CD4-positive, CD25-positive, alpha-beta regulatory T cell (primary cell): ENCODE measurements at regions not wholly inside any gene's neighbourhood (a gene's known extent, or its start where the extent isn't known, plus 50 kb on each side); places are given as distances from the start of the nearest gene placed in this dataset.
"Not testable (repeated sequence)": the region's sequence is repeated elsewhere in the genome, so short reads cannot be mapped to it uniquely, and the experiment has no call there.

Source experiments
- ATAC-seq, 2 donors: fragments of 150-1000 bp; cut with Tn5 transposase; one replicate each; pipeline ENCODE4 v1.10.0; 2021; ENCODE audit warnings: low read depth in 2 of 2, moderate number of reproducible peaks in 2 of 2, moderate library complexity in 1 of 2
- DNase-seq, 3 donors: peaks; one replicate each; pipeline versions ENCODE4 v3.0.0 to v3.0.0-alpha.2; 2012 to 2022; ENCODE audit warnings: mixed read lengths in 1 of 3
- H3K27ac ChIP-seq: one replicate; pipeline ENCODE4 v1.7.0; 2013; ENCODE audit warnings: mild to moderate bottlenecking, low read length; ENCODE audit not compliant: insufficient read depth, poor library complexity, severe bottlenecking
- H3K27me3 ChIP-seq: one replicate; pipeline ENCODE4 v1.7.0; 2013; ENCODE audit warnings: low read length; ENCODE audit not compliant: control insufficient read depth, insufficient read depth
- H3K36me3 ChIP-seq: one replicate; pipeline ENCODE4 v1.7.0; 2013; ENCODE audit warnings: mild to moderate bottlenecking, low read length, moderate library complexity; ENCODE audit not compliant: control insufficient read depth, insufficient read depth
- H3K4me1 ChIP-seq: 2 replicates; pipeline ENCODE4 v1.7.0; 2013; ENCODE audit warnings: mild to moderate bottlenecking, low read length; ENCODE audit not compliant: insufficient read depth, control insufficient read depth, poor library complexity, severe bottlenecking
- H3K4me3 ChIP-seq: one replicate; pipeline ENCODE4 v1.7.0; 2013; ENCODE audit warnings: low read depth, mild to moderate bottlenecking, low read length, moderate library complexity
- H3K9me3 ChIP-seq, 2 experiments: 1 replicate in 1 of 2; 2 replicates in 1 of 2; pipeline ENCODE4 v1.7.0; 2013; ENCODE audit warnings: low read length in 2 of 2, mild to moderate bottlenecking in 1 of 2, moderate library complexity in 1 of 2; ENCODE audit not compliant: control insufficient read depth in 2 of 2
- H3K27ac Mint-ChIP-seq, 3 donors: one replicate each; pipeline ENCODE4 v1.8.0; 2020 to 2022; ENCODE audit warnings: mild to moderate bottlenecking in 3 of 3, mixed read lengths in 3 of 3, moderate library complexity in 2 of 3
- H3K27me3 Mint-ChIP-seq: one replicate; pipeline ENCODE4 v1.8.0; 2022; ENCODE audit warnings: mild to moderate bottlenecking, mixed read lengths
- H3K36me3 Mint-ChIP-seq: one replicate; pipeline ENCODE4 v1.8.0; 2020; ENCODE audit warnings: mixed read lengths
- H3K4me1 Mint-ChIP-seq, 4 donors: one replicate each; pipeline ENCODE4 v1.8.0; 2020 to 2022; ENCODE audit warnings: mixed read lengths in 4 of 4, mild to moderate bottlenecking in 1 of 4
- H3K4me3 Mint-ChIP-seq, 4 donors: one replicate each; pipeline ENCODE4 v1.8.0; 2020 to 2022; ENCODE audit warnings: mild to moderate bottlenecking in 4 of 4, mixed read lengths in 4 of 4, moderate library complexity in 3 of 4
- H3K9me3 Mint-ChIP-seq, 7 donors: one replicate each; pipeline ENCODE4 v1.8.0; 2020 to 2022; ENCODE audit warnings: mixed read lengths in 7 of 7, mild to moderate bottlenecking in 3 of 7, moderate library complexity in 2 of 7

DNA sequence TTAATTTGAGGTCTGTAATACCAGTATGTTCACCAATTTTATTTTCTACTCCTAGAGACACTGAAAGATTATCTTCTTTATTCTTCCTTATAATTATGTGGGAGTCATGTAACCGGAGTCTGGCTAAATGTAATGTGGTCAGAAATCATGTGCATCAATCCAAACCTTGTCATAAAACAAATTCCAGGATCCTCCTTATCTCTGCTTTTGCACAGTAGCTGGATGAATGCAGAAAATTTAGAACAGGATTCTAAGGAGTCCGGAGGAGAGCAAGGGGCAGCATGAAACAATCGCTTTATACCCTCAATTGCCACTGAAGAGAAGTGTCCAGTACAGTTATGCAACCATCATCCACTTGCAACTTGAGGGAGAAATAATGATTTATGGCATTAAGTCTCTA, 2674.7 kb upstream of the PCDH20 start:
- Histone ChIP-seq H3K36me3 (no peaks in the 10 kb centered on the region), H3K27ac (no peak overlapping the region), H3K27me3 (no peaks in the 10 kb centered on the region), H3K4me3 (no peak overlapping the region), H3K4me1 (no peaks in the 10 kb centered on the region), H3K9me3 (peaks cover 0 to 4% of the 10 kb centered on the region in 2 experiments)
- H3K27ac Mint-ChIP-seq = no peak overlapping the region
- H3K36me3 Mint-ChIP-seq = no peaks in the 10 kb centered on the region
- no peaks in the 10 kb centered on the region for H3K27me3 Mint-ChIP-seq
- peaks cover 1 to 29% (median 7%) of the 10 kb centered on the region in 7 donors for H3K9me3 Mint-ChIP-seq
- no peak for DNase-seq
- H3K4me1 Mint-ChIP-seq = no peaks in the 10 kb centered on the region
- H3K4me3 Mint-ChIP-seq = no peak overlapping the region
- ATAC-seq = no peak

DNA sequence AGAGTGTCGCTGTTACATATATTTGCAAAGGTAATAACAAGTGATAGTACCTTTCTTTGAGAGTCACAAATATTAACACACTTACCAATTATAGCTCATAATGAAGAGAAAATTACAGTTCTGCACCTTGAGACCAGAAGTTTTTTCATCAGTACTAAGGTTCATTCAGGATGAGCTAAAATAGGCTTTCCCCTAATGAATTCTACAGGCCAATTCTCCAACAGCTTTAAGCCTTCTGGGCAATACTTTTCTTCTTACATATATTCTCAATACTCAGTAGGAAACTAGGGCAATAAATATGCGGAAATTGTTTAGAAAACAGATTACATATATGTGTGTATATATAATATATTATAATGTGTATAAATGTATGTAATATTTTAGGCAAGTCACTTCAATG, 2672.8 kb upstream of the PCDH20 start:
- Histone ChIP-seq H3K27ac (no peak overlapping the region), H3K4me3 (no peak overlapping the region), H3K27me3 (no peaks in the 10 kb centered on the region), H3K4me1 (no peaks in the 10 kb centered on the region), H3K36me3 (no peaks in the 10 kb centered on the region), H3K9me3 (peaks cover 2 to 4% of the 10 kb centered on the region in 2 experiments)
- ATAC-seq (no peak), DNase-seq (no peak)
- H3K27me3 Mint-ChIP-seq = no peaks in the 10 kb centered on the region
- no peaks in the 10 kb centered on the region for H3K36me3 Mint-ChIP-seq
- H3K4me3 Mint-ChIP-seq = no peak overlapping the region
- H3K27ac Mint-ChIP-seq = no peak overlapping the region
- no peaks in the 10 kb centered on the region for H3K4me1 Mint-ChIP-seq
- peaks cover 1 to 28% (median 9%) of the 10 kb centered on the region in 7 donors for H3K9me3 Mint-ChIP-seq

DNA sequence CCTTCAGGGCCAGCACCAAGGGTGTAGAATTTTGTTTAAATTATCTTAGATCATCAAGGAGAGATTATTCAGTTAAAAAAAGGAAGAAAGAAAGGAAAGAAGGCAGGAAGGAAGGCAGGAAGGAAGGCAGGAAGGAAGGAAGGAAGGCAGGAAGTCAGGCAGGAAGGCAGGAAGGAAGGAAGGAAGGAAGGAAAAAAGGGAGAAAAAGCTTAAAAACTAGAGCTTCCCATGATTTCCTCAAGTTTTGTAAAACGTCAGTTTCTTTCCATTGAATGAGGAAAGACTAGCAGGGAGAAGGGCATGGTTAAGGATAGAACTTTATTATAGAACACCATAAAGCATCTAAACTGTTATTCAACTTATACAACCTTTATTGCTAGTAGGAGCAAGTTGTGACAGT, 2672.0 kb upstream of the PCDH20 start:
- DNase-seq = no peak
- Mint-ChIP-seq H3K36me3 (no peaks in the 10 kb centered on the region), H3K27me3 (no peaks in the 10 kb centered on the region), H3K4me3 (no peak overlapping the region), H3K4me1 (no peaks in the 10 kb centered on the region), H3K9me3 (peaks cover 1 to 34% (median 12%) of the 10 kb centered on the region in 7 donors), H3K27ac (no peak overlapping the region)
- H3K27ac ChIP-seq = no peak overlapping the region
- peaks cover 2 to 4% of the 10 kb centered on the region in 2 experiments for H3K9me3 ChIP-seq
- H3K36me3 ChIP-seq = no peaks in the 10 kb centered on the region
- no peak for ATAC-seq
- H3K27me3 ChIP-seq = no peaks in the 10 kb centered on the region
- H3K4me3 ChIP-seq = no peak overlapping the region
- no peaks in the 10 kb centered on the region for H3K4me1 ChIP-seq

DNA sequence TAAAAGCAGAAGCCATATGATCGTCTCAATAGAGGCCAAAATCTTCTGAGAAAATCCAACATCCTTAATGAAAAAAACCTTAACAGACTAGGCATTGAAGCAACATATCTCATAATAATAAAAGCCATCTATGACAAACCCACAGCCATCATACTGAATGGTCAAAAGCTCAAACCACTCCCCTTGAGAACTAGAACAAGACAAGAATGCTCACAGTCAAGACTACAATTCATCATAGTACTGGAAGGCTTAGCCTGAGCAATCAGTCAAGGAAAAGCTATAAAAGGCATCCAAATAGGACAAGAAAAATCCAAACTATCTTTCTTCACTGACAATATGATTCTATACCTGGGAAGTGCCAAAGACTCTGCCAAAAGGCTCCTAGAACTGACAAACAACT, 2668.2 kb upstream of the PCDH20 start:
- H3K27ac ChIP-seq = no peak overlapping the region
- H3K27me3 ChIP-seq = no peaks in the 10 kb centered on the region
- H3K4me3 ChIP-seq = no peak overlapping the region
- Mint-ChIP-seq H3K9me3 (peaks cover 0 to 34% (median 12%) of the 10 kb centered on the region in 7 donors), H3K27me3 (no peaks in the 10 kb centered on the region), H3K4me1 (no peaks in the 10 kb centered on the region), H3K27ac (no peak overlapping the region), H3K4me3 (no peak overlapping the region), H3K36me3 (no peaks in the 10 kb centered on the region)
- H3K9me3 ChIP-seq = peaks cover 0 to 5% of the 10 kb centered on the region in 2 experiments
- no peak for ATAC-seq
- no peaks in the 10 kb centered on the region for H3K4me1 ChIP-seq
- H3K36me3 ChIP-seq = no peaks in the 10 kb centered on the region
- DNase-seq = no peak

DNA sequence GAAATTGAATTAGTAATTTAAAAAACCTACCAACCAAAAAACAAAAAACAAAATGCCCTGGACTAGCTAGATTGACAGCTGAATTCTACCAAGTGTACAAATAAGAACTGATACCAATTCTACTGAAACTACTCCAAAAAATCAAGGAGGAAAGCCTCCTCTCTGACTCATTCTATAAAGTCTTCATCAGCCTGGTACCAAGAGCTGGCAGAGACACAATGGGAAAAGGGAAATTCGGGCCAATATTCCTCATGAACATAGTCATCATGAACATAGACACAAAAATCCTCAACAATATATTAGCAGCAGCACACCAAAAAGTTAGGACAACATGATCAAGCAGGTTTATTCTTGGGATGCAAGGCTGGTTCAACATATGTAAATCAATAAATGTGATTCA, 2667.7 kb upstream of the PCDH20 start:
- peaks cover 0 to 34% (median 12%) of the 10 kb centered on the region in 7 donors for H3K9me3 Mint-ChIP-seq
- no peaks in the 10 kb centered on the region for H3K4me1 Mint-ChIP-seq
- peaks cover 0 to 5% of the 10 kb centered on the region in 2 experiments for H3K9me3 ChIP-seq
- no peak overlapping the region for H3K4me3 Mint-ChIP-seq
- no peaks in the 10 kb centered on the region for H3K4me1 ChIP-seq
- H3K27ac Mint-ChIP-seq = no peak overlapping the region
- H3K36me3 ChIP-seq = no peaks in the 10 kb centered on the region
- H3K27ac ChIP-seq = no peak overlapping the region
- DNase-seq (no peak), ATAC-seq (no peak)
- no peak overlapping the region for H3K4me3 ChIP-seq
- H3K27me3 ChIP-seq = no peaks in the 10 kb centered on the region
- no peaks in the 10 kb centered on the region for H3K36me3 Mint-ChIP-seq
- no peaks in the 10 kb centered on the region for H3K27me3 Mint-ChIP-seq

DNA sequence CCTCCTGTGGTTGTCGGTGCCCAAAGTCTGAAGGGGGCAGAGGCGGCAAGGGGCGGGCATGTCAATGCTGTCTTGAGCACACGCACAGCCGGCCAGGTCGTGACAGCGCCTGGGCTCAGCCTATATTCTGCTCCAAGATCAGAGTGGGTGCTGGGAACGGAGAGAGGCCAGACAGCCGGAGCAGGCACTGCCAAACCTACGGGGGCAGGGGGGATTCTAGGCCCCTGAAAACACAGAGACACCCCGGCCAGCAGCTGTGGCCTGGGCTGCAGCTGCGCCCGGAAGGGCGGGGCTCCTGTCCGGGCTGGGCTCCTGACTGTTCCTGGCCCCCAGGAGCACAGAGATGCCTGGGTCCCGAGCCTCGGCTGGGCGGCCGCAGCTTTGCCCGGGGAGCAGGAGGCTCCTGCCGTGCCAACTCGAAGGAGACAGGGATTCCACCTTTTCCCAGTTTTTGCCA, 2662.9 kb upstream of the PCDH20 start:
- Histone ChIP-seq H3K36me3 (no peaks in the 10 kb centered on the region), H3K4me3 (no peak overlapping the region), H3K27me3 (no peaks in the 10 kb centered on the region), H3K9me3 (peaks cover 3 to 5% of the 10 kb centered on the region in 2 experiments), H3K27ac (no peak overlapping the region), H3K4me1 (no peaks in the 10 kb centered on the region)
- Mint-ChIP-seq H3K36me3 (no peaks in the 10 kb centered on the region), H3K27ac (no peak overlapping the region), H3K9me3 (peaks cover 0 to 20% (median 5%) of the 10 kb centered on the region in 7 donors), H3K4me3 (no peak overlapping the region), H3K4me1 (no peaks in the 10 kb centered on the region), H3K27me3 (no peaks in the 10 kb centered on the region)
- DNase-seq (no peak), ATAC-seq (no peak)

DNA sequence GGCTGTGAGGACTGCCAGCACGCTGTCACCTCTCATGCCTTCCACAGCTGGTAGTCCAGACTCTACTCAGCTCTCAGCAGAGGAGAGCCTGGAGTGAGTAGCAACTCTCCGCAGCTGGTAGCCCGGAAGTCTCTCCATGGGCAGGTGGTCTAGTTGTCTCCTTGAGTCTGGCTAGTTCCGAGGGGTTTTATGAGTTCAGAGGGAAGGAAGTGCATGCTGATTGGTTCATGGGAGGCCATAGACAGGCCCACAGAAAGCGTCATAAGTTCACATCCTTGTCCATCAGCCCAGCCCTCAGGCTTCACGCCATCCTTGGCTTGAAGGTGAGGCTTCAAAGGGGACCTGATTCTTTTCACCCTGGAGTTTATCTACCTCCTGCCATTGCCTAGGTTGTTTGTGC, 2662.4 kb upstream of the PCDH20 start:
- no peak for DNase-seq
- no peak overlapping the region for H3K27ac Mint-ChIP-seq
- no peak overlapping the region for H3K4me3 Mint-ChIP-seq
- no peaks in the 10 kb centered on the region for H3K27me3 ChIP-seq
- H3K27me3 Mint-ChIP-seq = no peaks in the 10 kb centered on the region
- H3K9me3 ChIP-seq = peaks cover 3 to 5% of the 10 kb centered on the region in 2 experiments
- H3K9me3 Mint-ChIP-seq = peaks cover 0 to 17% (median 3%) of the 10 kb centered on the region in 7 donors
- no peak overlapping the region for H3K27ac ChIP-seq
- no peaks in the 10 kb centered on the region for H3K36me3 ChIP-seq
- ATAC-seq = no peak
- H3K36me3 Mint-ChIP-seq = no peaks in the 10 kb centered on the region
- H3K4me3 ChIP-seq = no peak overlapping the region
- no peaks in the 10 kb centered on the region for H3K4me1 ChIP-seq
- no peaks in the 10 kb centered on the region for H3K4me1 Mint-ChIP-seq

DNA sequence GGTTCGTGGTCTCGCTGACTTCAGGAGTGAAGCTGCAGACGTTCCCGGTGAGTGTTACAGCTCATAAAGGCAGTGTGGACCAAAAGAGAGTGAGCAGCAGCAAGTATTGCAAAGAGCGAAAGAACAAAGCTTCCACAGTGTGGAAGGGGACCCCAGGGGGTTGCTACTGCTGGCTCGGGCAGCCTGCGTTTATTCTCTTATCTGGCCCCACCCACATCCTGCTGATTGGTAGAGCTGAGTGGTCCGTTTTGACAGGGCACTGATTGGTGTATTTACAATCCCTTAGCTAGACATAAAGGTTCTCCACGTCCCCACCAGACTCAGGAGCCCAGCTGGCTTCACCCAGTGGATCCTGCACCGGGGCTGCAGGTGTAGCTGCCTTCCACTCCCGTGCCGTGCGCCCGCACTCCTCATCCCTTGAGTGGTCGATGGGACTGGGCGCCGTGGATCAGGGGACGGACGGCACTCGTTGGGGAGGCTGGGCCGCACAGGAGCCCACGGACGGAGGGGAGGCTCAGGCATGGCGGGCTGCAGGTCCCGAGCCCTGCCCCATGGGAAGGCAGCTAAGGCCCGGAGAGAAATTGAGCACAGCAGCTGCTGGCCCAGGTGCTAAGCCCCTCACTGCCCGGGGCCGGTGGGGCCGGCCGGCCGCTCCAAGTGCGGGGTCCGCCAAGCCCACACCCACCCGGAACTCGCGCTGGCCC, 2661.6 kb upstream of the PCDH20 start:
- not testable (repeated sequence) for ATAC-seq, H3K27ac ChIP-seq, H3K9me3 ChIP-seq, H3K27me3 Mint-ChIP-seq, H3K4me1 ChIP-seq, H3K4me3 Mint-ChIP-seq, H3K27ac Mint-ChIP-seq, H3K36me3 ChIP-seq, H3K27me3 ChIP-seq, DNase-seq, H3K36me3 Mint-ChIP-seq, H3K4me1 Mint-ChIP-seq, H3K4me3 ChIP-seq
- H3K9me3 Mint-ChIP-seq = peaks cover 0 to 11% (median 3%) of the 10 kb centered on the region in 7 donors
